HG03108 (cell line): ENCODE measurements at regions not wholly inside any gene's neighbourhood (a gene's known extent, or its start where the extent isn't known, plus 50 kb on each side); places are given as distances from the start of the nearest gene placed in this dataset.
"Not testable (repeated sequence)": the region's sequence is repeated elsewhere in the genome, so short reads cannot be mapped to it uniquely, and the experiment has no call there.

ENCODE experiments used
- ATAC-seq: cut with Tn5 transposase; IDR thresholded peaks from one replicate; pipeline ENCODE4 v1.9.1; 2021; ENCODE audit warnings: moderate library complexity; ENCODE audit not compliant: unreplicated experiment

GRCh38 chr14:99995700-99996356 is 69.4 kb upstream of the EVL start:
- ATAC-seq: peak; percentile 99

GRCh38 chr14:99996951-99997571 is 68.2 kb upstream of the EVL start:
- ATAC-seq: no peak

GRCh38 chr14:100000398-100000797 is 64.8 kb upstream of the EVL start:
- not testable (repeated sequence) for ATAC-seq

- no peak for ATAC-seq
Observed at GRCh38 chr14:100004392-100004791, 60.8 kb upstream of the EVL start.

GRCh38 chr14:100007254-100007653 is 58.0 kb upstream of the EVL start:
- ATAC-seq: no peak

GRCh38 chr14:100009802-100010201 is 55.4 kb upstream of the EVL start:
- ATAC-seq: not testable (repeated sequence)

GRCh38 chr14:100010679-100011078 is 54.5 kb upstream of the EVL start:
- no peak for ATAC-seq

- ATAC-seq: no peak
Observed at GRCh38 chr14:100011628-100012325, 53.4 kb upstream of the EVL start.

- ATAC-seq: no peak
Observed at GRCh38 chr14:100012478-100013327, 52.5 kb upstream of the EVL start.

- ATAC-seq: peak; percentile 80
Observed at GRCh38 chr14:100015251-100015655, 50.0 kb upstream of the EVL start.
